NT2/D1 (cell line): ENCODE measurements at regions not wholly inside any gene's neighbourhood (a gene's known extent, or its start where the extent isn't known, plus 50 kb on each side); places are given as distances from the start of the nearest gene placed in this dataset.

Source experiments
- SUZ12 ChIP-seq: IDR thresholded peaks from 2 replicates; pipeline ENCODE4 v1.6.1; 2011; ENCODE audit not compliant: insufficient read length, insufficient read depth; ENCODE audit errors: extremely low read depth
- YY1 ChIP-seq: IDR thresholded peaks from 2 replicates; pipeline ENCODE4 v1.6.1; 2011; ENCODE audit not compliant: insufficient read length, insufficient read depth
- ZNF274 ChIP-seq: IDR thresholded peaks from 2 replicates; pipeline ENCODE4 v1.6.1; 2011; ENCODE audit warnings: mild to moderate bottlenecking, low read depth, low read length

DNA sequence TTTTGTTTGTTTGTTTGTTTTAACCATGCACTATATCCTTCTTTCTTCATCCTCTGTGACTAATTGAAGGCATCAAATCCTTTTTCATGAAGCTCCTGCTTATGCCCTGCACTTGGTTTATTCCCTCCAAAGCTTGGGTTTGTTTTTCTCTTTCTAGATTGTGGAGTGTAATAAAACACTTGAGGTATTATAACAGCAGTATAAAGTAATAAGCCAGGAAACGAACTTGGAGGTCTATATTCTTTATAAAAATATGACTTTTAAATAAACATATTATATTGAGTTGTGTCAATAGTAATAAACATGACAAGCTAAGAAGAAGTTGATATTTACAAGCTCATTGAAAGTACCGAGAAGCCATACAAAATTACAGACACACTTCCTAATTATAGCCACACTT is 659.4 kb downstream of the RFPL4B start:
- TF ChIP-seq YY1, result no peak
- no peak for TF ChIP-seq ZNF274
- TF ChIP-seq SUZ12, result no peak
